Breast epithelium (tissue), 3 donors: ENCODE measurements at regions not wholly inside any gene's neighbourhood (a gene's known extent, or its start where the extent isn't known, plus 50 kb on each side); places are given as distances from the start of the nearest gene placed in this dataset.

Experiments
- CTCF ChIP-seq, 3 donors: fragments of 450-650 bp; IDR thresholded peaks; one replicate each; pipeline ENCODE4 v1.5.1; 2016 to 2017; ENCODE audit warnings: antibody characterized with exemption in 3 of 3, mild to moderate bottlenecking in 3 of 3, moderate library complexity in 3 of 3
- POLR2A ChIP-seq: fragments of 450-650 bp; IDR thresholded peaks from one replicate; pipeline ENCODE4 v1.6.1; 2016; ENCODE audit warnings: antibody characterized with exemption, mild to moderate bottlenecking, moderate library complexity

GRCh38 chr7:7105800-7106582 is 76.4 kb upstream of the C1GALT1 start:
- TF ChIP-seq CTCF (IDR thresholded peaks at IDR 0.05): no peak
- TF ChIP-seq POLR2A: no peak
